ENCODE measurements at regions not wholly inside any gene's neighbourhood (a gene's known extent, or its start where the extent isn't known, plus 50 kb on each side); places are given as distances from the start of the nearest gene placed in this dataset.

GRCh38 chr14:25111061-25111601 lies 61.2 kb upstream of the STXBP6 start:
- no peaks in the 10 kb centered on the region for H3K4me1 Mint-ChIP-seq

GRCh38 chr14:25110106-25110505 lies 60.2 kb upstream of the STXBP6 start:
- no peak for ATAC-seq
- no peak overlapping the region for H3K27ac Mint-ChIP-seq
- H3K27me3 Mint-ChIP-seq: peaks cover 12% of the 10 kb centered on the region
- no peaks in the 10 kb centered on the region for H3K9me3 Mint-ChIP-seq
- DNase-seq: no peak
- H3K4me1 Mint-ChIP-seq: no peaks in the 10 kb centered on the region
- no peak overlapping the region for H3K4me3 Mint-ChIP-seq
- no peaks in the 10 kb centered on the region for H3K36me3 Mint-ChIP-seq (ENCODE audit: low read depth)

More at GRCh38 chr14:25111061-25111601, 61.2 kb upstream of the STXBP6 start:
- no peaks in the 10 kb centered on the region for H3K9me3 Mint-ChIP-seq
- H3K27ac Mint-ChIP-seq: no peak overlapping the region
- no peaks in the 10 kb centered on the region for H3K36me3 Mint-ChIP-seq (ENCODE audit: low read depth)
- ATAC-seq: no peak
- no peak for DNase-seq
- H3K4me3 Mint-ChIP-seq: no peak overlapping the region
- peaks cover 11% of the 10 kb centered on the region for H3K27me3 Mint-ChIP-seq

DNA sequence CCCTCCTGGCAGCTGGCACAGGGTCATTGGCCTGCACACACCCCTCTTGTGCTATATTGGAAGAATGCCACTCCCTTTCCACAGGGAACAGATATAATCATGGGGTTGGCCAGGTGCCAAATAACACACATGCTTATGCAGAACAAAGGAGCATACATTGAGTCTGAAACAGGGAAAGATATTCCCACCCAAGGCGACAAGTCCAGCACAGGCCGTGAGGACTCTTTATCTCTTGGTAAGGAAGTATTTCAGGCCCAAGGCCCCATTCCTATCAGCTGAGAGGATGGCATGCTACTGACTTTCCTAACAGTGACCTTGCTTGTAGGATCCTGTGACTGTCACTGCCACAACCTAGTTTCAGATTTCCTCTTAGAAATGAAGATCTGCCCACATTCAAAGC lies 59.0 kb upstream of the STXBP6 start:
- Mint-ChIP-seq H3K27me3 (peaks cover 9% of the 10 kb centered on the region), H3K9me3 (no peaks in the 10 kb centered on the region), H3K4me1 (no peaks in the 10 kb centered on the region), H3K27ac (no peak overlapping the region), H3K4me3 (no peak overlapping the region), H3K36me3 (ENCODE audit: low read depth) (no peaks in the 10 kb centered on the region)
- DNase-seq (no peak), ATAC-seq (no peak)

DNA sequence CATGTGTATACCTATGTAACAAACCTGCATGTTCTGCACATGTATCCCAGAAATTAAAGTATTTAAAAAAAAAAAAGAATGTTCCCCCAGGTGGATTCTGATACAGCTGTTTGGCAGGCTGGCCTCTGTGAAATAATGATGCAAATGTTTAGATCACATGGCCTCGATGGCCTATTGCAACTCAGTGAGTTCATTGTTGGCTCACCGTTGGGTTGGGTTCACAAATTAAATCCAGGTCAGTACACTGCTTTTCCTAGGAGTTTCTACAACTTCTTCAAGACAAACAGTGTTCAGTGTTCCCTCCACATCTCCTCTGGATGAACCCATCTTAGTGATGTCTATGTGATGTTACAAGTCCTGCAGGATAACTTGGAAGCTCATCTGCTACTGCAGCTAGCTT lies 58.3 kb upstream of the STXBP6 start:
- Mint-ChIP-seq H3K27me3 (peaks cover 6% of the 10 kb centered on the region), H3K9me3 (no peaks in the 10 kb centered on the region), H3K4me1 (no peaks in the 10 kb centered on the region), H3K4me3 (no peak overlapping the region), H3K36me3 (ENCODE audit: low read depth) (no peaks in the 10 kb centered on the region), H3K27ac (no peak overlapping the region)
- DNase-seq: no peak
- no peak for ATAC-seq

DNA sequence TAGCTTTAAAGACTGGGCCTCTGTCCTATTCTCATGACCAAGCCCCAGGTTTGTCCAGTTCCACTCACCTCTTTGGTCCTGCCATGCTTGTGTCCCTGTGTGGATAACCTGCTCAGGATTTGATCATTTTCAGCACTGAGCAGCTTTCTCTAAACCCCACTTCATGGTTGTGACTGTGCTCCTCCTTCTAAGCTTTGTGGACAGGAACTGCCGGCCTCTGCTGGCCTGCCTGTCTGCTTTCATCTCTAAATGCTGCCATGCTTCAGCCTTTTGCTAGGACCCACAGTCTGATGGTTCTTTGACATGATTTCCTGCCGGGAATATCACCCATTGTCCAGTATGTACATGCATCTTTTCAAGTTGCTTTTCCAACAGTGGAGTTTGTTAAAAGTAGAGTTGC lies 53.9 kb upstream of the STXBP6 start:
- H3K27ac Mint-ChIP-seq: no peak overlapping the region
- H3K27me3 Mint-ChIP-seq: peaks cover 6% of the 10 kb centered on the region
- H3K4me1 Mint-ChIP-seq: no peaks in the 10 kb centered on the region
- ATAC-seq (no peak), DNase-seq (no peak)
- H3K4me3 Mint-ChIP-seq: no peak overlapping the region
- H3K36me3 Mint-ChIP-seq (ENCODE audit: low read depth): no peaks in the 10 kb centered on the region
- no peaks in the 10 kb centered on the region for H3K9me3 Mint-ChIP-seq

GRCh38 chr14:25103271-25103670 lies 53.3 kb upstream of the STXBP6 start:
- ATAC-seq: no peak
- H3K9me3 Mint-ChIP-seq: no peaks in the 10 kb centered on the region

DNA sequence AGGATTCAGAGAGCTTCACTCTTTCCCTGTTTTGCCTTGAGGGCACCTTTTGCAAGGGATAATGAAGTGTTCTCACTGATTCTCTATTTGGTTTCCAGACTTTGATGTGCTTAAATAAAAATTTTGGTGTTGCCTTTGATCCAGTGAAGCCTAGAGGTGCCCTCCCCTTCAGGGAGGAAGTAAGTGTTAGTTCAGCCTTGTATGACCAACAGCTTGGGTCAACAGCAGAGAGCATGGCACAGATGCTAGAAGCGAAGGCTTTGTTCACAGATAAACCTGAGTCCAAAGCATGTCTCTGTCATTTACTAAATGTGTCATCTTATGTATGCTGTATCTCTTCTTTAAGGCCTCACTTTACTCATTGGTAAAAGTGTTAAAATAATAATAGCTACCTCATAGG lies 52.8 kb upstream of the STXBP6 start:
- H3K4me3 Mint-ChIP-seq: no peak overlapping the region
- DNase-seq (no peak), ATAC-seq (no peak)
- no peaks in the 10 kb centered on the region for H3K4me1 Mint-ChIP-seq
- peaks cover 8% of the 10 kb centered on the region for H3K27me3 Mint-ChIP-seq
- no peaks in the 10 kb centered on the region for H3K9me3 Mint-ChIP-seq
- H3K36me3 Mint-ChIP-seq (ENCODE audit: low read depth): no peaks in the 10 kb centered on the region
- H3K27ac Mint-ChIP-seq: no peak overlapping the region

More at GRCh38 chr14:25103271-25103670, 53.3 kb upstream of the STXBP6 start:
- Mint-ChIP-seq H3K27ac (no peak overlapping the region), H3K27me3 (peaks cover 10% of the 10 kb centered on the region), H3K4me3 (no peak overlapping the region), H3K4me1 (no peaks in the 10 kb centered on the region), H3K36me3 (ENCODE audit: low read depth) (no peaks in the 10 kb centered on the region)
- DNase-seq: no peak

DNA sequence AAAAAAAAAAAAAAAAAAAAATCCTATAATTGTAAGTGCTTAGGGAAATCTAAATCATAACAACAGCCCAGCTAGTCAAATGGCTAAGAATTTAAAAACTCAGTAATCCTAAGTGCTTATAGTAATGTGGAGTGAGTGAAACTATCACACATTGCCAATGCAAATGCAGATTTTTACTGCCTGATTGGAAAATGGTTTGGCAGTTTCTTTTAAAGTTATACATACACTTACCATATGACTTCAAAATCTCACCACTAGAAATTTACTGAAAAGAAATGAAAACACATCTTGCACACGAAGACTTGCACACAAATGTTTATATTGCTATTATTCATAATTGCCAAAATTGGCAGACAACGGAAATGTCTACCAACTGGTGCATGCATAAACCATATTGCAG lies 51.3 kb upstream of the STXBP6 start:
- ATAC-seq (no peak), DNase-seq (no peak)
- Mint-ChIP-seq H3K36me3 (ENCODE audit: low read depth) (no peaks in the 10 kb centered on the region), H3K9me3 (no peaks in the 10 kb centered on the region), H3K4me3 (no peak overlapping the region), H3K4me1 (no peaks in the 10 kb centered on the region), H3K27ac (no peak overlapping the region), H3K27me3 (peaks cover 12% of the 10 kb centered on the region)
